OCI-LY3 (cell line): ENCODE measurements at regions not wholly inside any gene's neighbourhood (a gene's known extent, or its start where the extent isn't known, plus 50 kb on each side); places are given as distances from the start of the nearest gene placed in this dataset.

Experiments
- H2AFZ ChIP-seq: fragments of 200-600, 300-600 bp; shearing (Covaris generic); 2 replicates; pipeline ENCODE4 v1.6.0; 2014; ENCODE audit warnings: antibody characterized with exemption, low read depth, low read length
- H3K27ac ChIP-seq: fragments of 200-600, 300-600 bp; sonication (generic); 2 replicates; pipeline ENCODE4 v1.5.1; 2014; ENCODE audit warnings: mild to moderate bottlenecking, low read length, moderate library complexity, mixed read lengths
- H3K27me3 ChIP-seq: fragments of 200-600, 300-600 bp; sonication (generic); 2 replicates; pipeline ENCODE4 v1.6.1; 2014; ENCODE audit warnings: low read depth, low read length, mixed read lengths
- H3K36me3 ChIP-seq: fragments of 200-600, 300-600 bp; sonication (generic); replicated peaks from 2 replicates; pipeline ENCODE3; 2014; ENCODE audit warnings: low read depth, low read length, mixed read lengths
- H3K4me1 ChIP-seq: fragments of 300-600, 200-600 bp; sonication (generic); 2 replicates; pipeline ENCODE4 v1.6.1; 2014; ENCODE audit warnings: low read length, mixed read lengths
- H3K4me2 ChIP-seq: fragments of 200-600, 300-600 bp; sonication (generic); 2 replicates; pipeline ENCODE4 v1.6.1; 2014; ENCODE audit warnings: low read length, mixed read lengths
- H3K4me3 ChIP-seq: fragments of 300-600, 200-600 bp; sonication (generic); 2 replicates; pipeline ENCODE4 v1.5.1; 2014; ENCODE audit warnings: antibody characterized with exemption, mild to moderate bottlenecking, low read length, moderate library complexity
- H3K79me2 ChIP-seq: fragments of 300-600, 200-600 bp; shearing (Covaris generic); 2 replicates; pipeline ENCODE4 v1.6.1; 2014; ENCODE audit warnings: mild to moderate bottlenecking, low read length, mixed read lengths
- H3K9ac ChIP-seq: fragments of 300-600, 200-600 bp; shearing (Covaris generic); 2 replicates; pipeline ENCODE4 v1.6.0; 2014; ENCODE audit warnings: mild to moderate bottlenecking, low read length, moderate library complexity
- H3K9me3 ChIP-seq: fragments of 200-600, 300-600 bp; shearing (Covaris generic); 2 replicates; pipeline ENCODE4 v1.6.1; 2014; ENCODE audit warnings: low read length, mixed read lengths; ENCODE audit not compliant: insufficient read depth
- H4K20me1 ChIP-seq: fragments of 200-600, 300-600 bp; sonication (generic); 2 replicates; pipeline ENCODE4 v1.6.1; 2016; ENCODE audit warnings: low read length, mixed read lengths; ENCODE audit not compliant: insufficient read depth
- CTCF ChIP-seq: fragments of 200-600, 300-600 bp; sonication (generic); IDR thresholded peaks from 2 replicates; pipeline ENCODE4 v1.5.1; 2014; ENCODE audit warnings: antibody characterized with exemption, low read length, low read depth
- EZH2phosphoT487 ChIP-seq: fragments of 200-600 bp; shearing (Covaris generic); IDR thresholded peaks from 2 replicates; pipeline ENCODE4 v1.6.1; 2018; ENCODE audit warnings: antibody characterized with exemption, mixed run types, low read depth

- Histone ChIP-seq H3K9me3 (peaks cover 12% of the 10 kb centered on the region; the same call in 1 of the 2 replicates), H3K27ac (no peak overlapping the region), H3K36me3 (peaks cover 3% of the 10 kb centered on the region), H3K79me2 (no peaks in the 10 kb centered on the region), H4K20me1 (no peaks in the 10 kb centered on the region), H2AFZ (no peak overlapping the region), H3K4me2 (no peak overlapping the region), H3K9ac (no peak overlapping the region), H3K4me1 (no peaks in the 10 kb centered on the region), H3K27me3 (no peaks in the 10 kb centered on the region), H3K4me3 (no peak overlapping the region)
- TF ChIP-seq EZH2phosphoT487, result no peak
- no peak for TF ChIP-seq CTCF
These were observed 187.2 kb downstream of the NPFFR2 start for GRCh38 chr4:72218953-72219352.
